ENCODE measurements at regions not wholly inside any gene's neighbourhood (a gene's known extent, or its start where the extent isn't known, plus 50 kb on each side); places are given as distances from the start of the nearest gene placed in this dataset.

- no peak for TF ChIP-seq REST (IDR thresholded peaks at IDR 0.05; ENCODE audit: low read depth)
- TF ChIP-seq EZH2 (IDR thresholded peaks at IDR 0.05) = no peak
- TF ChIP-seq POLR2AphosphoS5 (IDR thresholded peaks at IDR 0.05; ENCODE audit: low read depth, low read length) = no peak
- no peak for TF ChIP-seq CTCF (IDR thresholded peaks at IDR 0.05 in 2 of 3, conservative IDR thresholded peaks at IDR 0.05 in 1 of 3; ENCODE audit: borderline replicate concordance in 1 of 3, insufficient read depth in 1 of 3, low read depth in 2 of 3, low read length in 2 of 3)
- TF ChIP-seq ZFX (IDR thresholded peaks at IDR 0.05) = no peak
- TF ChIP-seq POLR2A (IDR thresholded peaks at IDR 0.05; ENCODE audit: borderline replicate concordance, extremely low read depth, insufficient read depth, insufficient read length) = no peak
- no peak for TF ChIP-seq MAX (IDR thresholded peaks at IDR 0.05)
- no peak for TF ChIP-seq ATF3 (IDR thresholded peaks at IDR 0.05)
- TF ChIP-seq EZH2phosphoT487 (IDR thresholded peaks at IDR 0.05; ENCODE audit: borderline replicate concordance) = no peak
- TF ChIP-seq ZBTB33 (IDR thresholded peaks at IDR 0.05; ENCODE audit: extremely low read depth, insufficient replicate concordance, low read length) = no peak
- no peak for TF ChIP-seq FOSL1 (IDR thresholded peaks at IDR 0.05; ENCODE audit: low read depth)
- no peak for TF ChIP-seq ZNF274 (IDR thresholded peaks at IDR 0.05; ENCODE audit: low read depth, low read length)
Observed at GRCh38 chr16:72427783-72428331, 255.9 kb upstream of the PMFBP1 start.

All from HCT116 (cell line).